ENCODE measurements at regions not wholly inside any gene's neighbourhood (a gene's known extent, or its start where the extent isn't known, plus 50 kb on each side); places are given as distances from the start of the nearest gene placed in this dataset.
"Not testable (repeated sequence)": the region's sequence is repeated elsewhere in the genome, so short reads cannot be mapped to it uniquely, and the experiment has no call there.

- Mint-ChIP-seq H3K4me1 (no peaks in the 10 kb centered on the region), H3K27me3 (no peaks in the 10 kb centered on the region), H3K9me3 (peaks cover 0 to 9% (median 4%) of the 10 kb centered on the region in 3 donors), H3K36me3 (no peaks in the 10 kb centered on the region), H3K4me3 (no peak overlapping the region), H3K27ac (peak overlapping the region in 1 of 3 donors; percentile 50)
These were observed 594.5 kb downstream of the BNC2 start for GRCh38 chr9:16275795-16276624.

- Mint-ChIP-seq H3K27ac (no peak overlapping the region), H3K27me3 (no peaks in the 10 kb centered on the region), H3K9me3 (peaks cover 0 to 6% (median 4%) of the 10 kb centered on the region in 3 donors), H3K4me3 (no peak overlapping the region), H3K36me3 (no peaks in the 10 kb centered on the region), H3K4me1 (no peaks in the 10 kb centered on the region)
These were observed 593.6 kb downstream of the BNC2 start for GRCh38 chr9:16276866-16277265.

- peaks cover 0 to 6% (median 4%) of the 10 kb centered on the region in 3 donors for H3K9me3 Mint-ChIP-seq
- H3K27me3 Mint-ChIP-seq, result no peaks in the 10 kb centered on the region
- no peaks in the 10 kb centered on the region for H3K4me1 Mint-ChIP-seq
- H3K27ac Mint-ChIP-seq, result no peak overlapping the region
- H3K36me3 Mint-ChIP-seq, result no peaks in the 10 kb centered on the region
- H3K4me3 Mint-ChIP-seq, result no peak overlapping the region
These were observed 593.0 kb downstream of the BNC2 start for GRCh38 chr9:16277471-16277960.

- Mint-ChIP-seq H3K36me3 (no peaks in the 10 kb centered on the region), H3K27ac (peak overlapping the region in 1 of 3 donors; percentile 77), H3K27me3 (no peaks in the 10 kb centered on the region), H3K4me1 (no peaks in the 10 kb centered on the region), H3K9me3 (peaks cover 0 to 6% (median 4%) of the 10 kb centered on the region in 3 donors), H3K4me3 (no peak overlapping the region)
These were observed 592.0 kb downstream of the BNC2 start for GRCh38 chr9:16278326-16278999.

- no peak overlapping the region for H3K27ac Mint-ChIP-seq
- H3K36me3 Mint-ChIP-seq, result no peaks in the 10 kb centered on the region
- peaks cover 0 to 9% (median 2%) of the 10 kb centered on the region in 3 donors for H3K9me3 Mint-ChIP-seq
These were observed 588.8 kb downstream of the BNC2 start for GRCh38 chr9:16281707-16282106.

GRCh38 chr9:16282216-16282615 is 588.3 kb downstream of the BNC2 start:
- no peaks in the 10 kb centered on the region for H3K27me3 Mint-ChIP-seq
- peaks cover 0 to 9% (median 2%) of the 10 kb centered on the region in 3 donors for H3K9me3 Mint-ChIP-seq
- no peak overlapping the region for H3K27ac Mint-ChIP-seq
- H3K4me1 Mint-ChIP-seq, result no peaks in the 10 kb centered on the region
- no peaks in the 10 kb centered on the region for H3K36me3 Mint-ChIP-seq
- no peak overlapping the region for H3K4me3 Mint-ChIP-seq

More at GRCh38 chr9:16281707-16282106, 588.8 kb downstream of the BNC2 start:
- Mint-ChIP-seq H3K4me1 (no peaks in the 10 kb centered on the region), H3K27me3 (no peaks in the 10 kb centered on the region), H3K4me3 (no peak overlapping the region)

GRCh38 chr9:16282718-16283117 is 587.8 kb downstream of the BNC2 start:
- Mint-ChIP-seq H3K36me3 (no peaks in the 10 kb centered on the region), H3K27ac (no peak overlapping the region), H3K4me3 (no peak overlapping the region), H3K9me3 (peaks cover 0 to 9% (median 2%) of the 10 kb centered on the region in 3 donors), H3K27me3 (no peaks in the 10 kb centered on the region), H3K4me1 (no peaks in the 10 kb centered on the region)

GRCh38 chr9:16286160-16286559 is 584.3 kb downstream of the BNC2 start:
- Mint-ChIP-seq H3K36me3 (no peaks in the 10 kb centered on the region), H3K27ac (no peak overlapping the region), H3K4me1 (no peaks in the 10 kb centered on the region), H3K9me3 (peaks cover 0 to 9% (median 2%) of the 10 kb centered on the region in 3 donors), H3K27me3 (no peaks in the 10 kb centered on the region), H3K4me3 (no peak overlapping the region)

GRCh38 chr9:16289639-16290038 is 580.8 kb downstream of the BNC2 start:
- Mint-ChIP-seq H3K9me3 (peaks cover 0 to 10% (median 5%) of the 10 kb centered on the region in 3 donors), H3K4me3 (no peak overlapping the region), H3K4me1 (no peaks in the 10 kb centered on the region), H3K27me3 (peaks cover 4% of the 10 kb centered on the region), H3K27ac (no peak overlapping the region), H3K36me3 (no peaks in the 10 kb centered on the region)

GRCh38 chr9:16290169-16290568 is 580.3 kb downstream of the BNC2 start:
- Mint-ChIP-seq H3K36me3 (no peaks in the 10 kb centered on the region), H3K4me1 (no peaks in the 10 kb centered on the region), H3K4me3 (no peak overlapping the region), H3K27ac (no peak overlapping the region), H3K27me3 (peaks cover 7% of the 10 kb centered on the region), H3K9me3 (peaks cover 0 to 10% (median 4%) of the 10 kb centered on the region in 3 donors)

GRCh38 chr9:16291921-16292320 is 578.5 kb downstream of the BNC2 start:
- Mint-ChIP-seq H3K27me3 (peaks cover 7% of the 10 kb centered on the region), H3K9me3 (peaks cover 3 to 5% (median 4%) of the 10 kb centered on the region in 3 donors), H3K27ac (peak overlapping the region in 1 of 3 donors; percentile 63), H3K4me1 (no peaks in the 10 kb centered on the region), H3K4me3 (no peak overlapping the region), H3K36me3 (no peaks in the 10 kb centered on the region)

- Mint-ChIP-seq H3K36me3 (no peaks in the 10 kb centered on the region), H3K9me3 (peaks cover 4 to 6% (median 5%) of the 10 kb centered on the region in 3 donors), H3K27ac (no peak overlapping the region), H3K27me3 (peaks cover 7% of the 10 kb centered on the region), H3K4me1 (no peaks in the 10 kb centered on the region), H3K4me3 (no peak overlapping the region)
These were observed 576.9 kb downstream of the BNC2 start for GRCh38 chr9:16293610-16294009.

GRCh38 chr9:16294133-16294770 is 576.2 kb downstream of the BNC2 start:
- peaks cover 7% of the 10 kb centered on the region for H3K27me3 Mint-ChIP-seq
- H3K9me3 Mint-ChIP-seq, result peaks cover 4 to 10% (median 6%) of the 10 kb centered on the region in 3 donors
- H3K27ac Mint-ChIP-seq, result no peak overlapping the region
- no peaks in the 10 kb centered on the region for H3K4me1 Mint-ChIP-seq
- no peaks in the 10 kb centered on the region for H3K36me3 Mint-ChIP-seq
- H3K4me3 Mint-ChIP-seq, result no peak overlapping the region

- not testable (repeated sequence) for H3K36me3 Mint-ChIP-seq, H3K27ac Mint-ChIP-seq, H3K4me1 Mint-ChIP-seq, H3K4me3 Mint-ChIP-seq, H3K27me3 Mint-ChIP-seq
- peaks cover 4 to 12% (median 6%) of the 10 kb centered on the region in 3 donors for H3K9me3 Mint-ChIP-seq
These were observed 575.5 kb downstream of the BNC2 start for GRCh38 chr9:16294940-16295339.

GRCh38 chr9:16299368-16299767 is 571.1 kb downstream of the BNC2 start:
- not testable (repeated sequence) for H3K27ac Mint-ChIP-seq, H3K36me3 Mint-ChIP-seq, H3K27me3 Mint-ChIP-seq, H3K4me1 Mint-ChIP-seq, H3K4me3 Mint-ChIP-seq
- H3K9me3 Mint-ChIP-seq, result peaks cover 6 to 10% (median 6%) of the 10 kb centered on the region in 3 donors

Measured in IgD-negative memory B cell (primary cell).